HG03565 (cell line): ENCODE measurements at regions not wholly inside any gene's neighbourhood (a gene's known extent, or its start where the extent isn't known, plus 50 kb on each side); places are given as distances from the start of the nearest gene placed in this dataset.

ENCODE experiments used
- ATAC-seq: cut with Tn5 transposase; IDR thresholded peaks from one replicate; pipeline ENCODE4 v1.9.1; 2021; ENCODE audit warnings: mild to moderate bottlenecking, moderate library complexity; ENCODE audit not compliant: unreplicated experiment

GRCh38 chr1:168913711-168914463 is 184.9 kb upstream of the DPT start:
- ATAC-seq: no peak

DNA sequence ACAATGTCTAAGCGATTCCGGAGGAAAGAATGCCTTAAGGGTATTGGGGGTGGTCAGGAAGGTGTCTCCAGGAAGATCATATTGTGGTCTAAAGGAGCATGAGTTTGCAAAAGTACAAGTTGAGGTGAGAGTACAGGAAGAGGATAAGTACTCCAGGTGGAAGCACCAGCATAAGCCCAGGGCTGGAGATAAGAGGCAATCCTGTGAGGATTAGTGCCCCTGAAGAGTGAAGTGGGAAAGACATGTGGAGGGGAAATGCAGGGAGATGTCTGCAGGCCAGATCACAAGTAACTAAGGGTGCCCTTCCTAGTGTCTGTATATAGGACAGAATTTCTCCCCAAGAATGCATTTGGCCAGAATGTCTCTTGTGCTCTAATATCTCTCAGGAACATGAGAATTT is 188.3 kb upstream of the DPT start:
- no peak for ATAC-seq

DNA sequence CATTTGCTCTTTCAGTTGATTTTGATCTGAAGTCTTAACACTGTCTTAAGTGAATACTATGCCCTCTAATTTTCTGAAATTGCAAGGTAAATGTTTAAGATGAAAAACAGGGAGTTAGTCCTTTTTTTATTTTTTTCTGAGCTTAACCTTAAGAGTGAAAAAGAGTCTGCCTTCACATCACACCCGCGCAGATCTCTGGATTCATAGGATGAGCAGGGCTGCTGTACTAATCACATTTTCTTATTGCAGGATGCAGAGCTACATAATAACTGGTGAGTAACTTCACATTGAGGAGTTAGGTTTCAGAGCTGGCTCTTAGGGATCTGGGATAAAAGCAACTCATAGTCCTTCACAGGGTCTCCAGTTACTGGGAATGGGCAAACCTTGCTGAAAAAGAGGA is 188.7 kb upstream of the ATP1B1 start:
- no peak for ATAC-seq

GRCh38 chr1:168918860-168919741 is 187.4 kb upstream of the ATP1B1 start:
- no peak for ATAC-seq

- ATAC-seq: no peak
These were observed 185.9 kb upstream of the ATP1B1 start for GRCh38 chr1:168920456-168921094.

DNA sequence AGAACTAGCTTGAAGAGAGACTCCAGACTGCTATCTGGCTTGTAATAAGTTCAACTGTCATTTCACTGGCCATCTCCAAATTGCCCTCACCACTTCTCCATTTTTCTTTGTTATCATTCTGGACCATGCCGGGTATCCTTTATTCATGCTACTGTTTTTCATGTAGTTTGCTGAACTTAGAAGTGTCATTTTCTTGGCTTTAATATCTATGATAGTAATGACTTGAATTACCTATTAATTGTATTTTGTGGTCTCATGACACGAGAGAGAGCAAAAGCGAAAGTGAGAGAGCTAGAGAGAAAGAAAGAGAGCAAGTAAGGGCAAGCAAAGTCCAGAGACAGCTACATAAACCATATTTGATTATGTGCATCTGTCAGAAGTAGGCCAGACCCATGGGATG is 184.9 kb upstream of the ATP1B1 start:
- ATAC-seq: no peak

GRCh38 chr1:168923521-168924136 is 182.9 kb upstream of the ATP1B1 start:
- ATAC-seq: no peak

- no peak for ATAC-seq
These were observed 181.5 kb upstream of the ATP1B1 start for GRCh38 chr1:168924976-168925375.

- no peak for ATAC-seq
These were observed 180.3 kb upstream of the ATP1B1 start for GRCh38 chr1:168926236-168926635.

DNA sequence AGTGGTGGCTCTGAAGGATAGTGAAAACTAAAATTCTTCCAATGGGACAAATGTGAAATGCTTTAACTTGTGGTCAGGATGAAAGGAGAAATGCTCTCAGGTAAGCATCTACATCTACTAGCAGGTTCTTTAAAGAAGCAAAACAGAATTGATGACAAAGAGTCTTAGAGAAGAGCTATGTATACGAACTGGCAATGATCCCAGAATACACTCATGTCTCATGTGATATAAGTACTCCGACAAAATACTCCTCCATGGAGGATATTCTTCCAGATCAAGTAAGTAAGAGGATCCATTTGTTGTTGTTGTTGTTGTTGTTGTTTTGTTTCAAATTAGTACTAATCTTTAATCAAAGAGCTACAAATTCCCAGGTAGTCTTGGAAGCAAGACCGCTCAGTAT is 174.0 kb upstream of the ATP1B1 start:
- ATAC-seq: no peak

DNA sequence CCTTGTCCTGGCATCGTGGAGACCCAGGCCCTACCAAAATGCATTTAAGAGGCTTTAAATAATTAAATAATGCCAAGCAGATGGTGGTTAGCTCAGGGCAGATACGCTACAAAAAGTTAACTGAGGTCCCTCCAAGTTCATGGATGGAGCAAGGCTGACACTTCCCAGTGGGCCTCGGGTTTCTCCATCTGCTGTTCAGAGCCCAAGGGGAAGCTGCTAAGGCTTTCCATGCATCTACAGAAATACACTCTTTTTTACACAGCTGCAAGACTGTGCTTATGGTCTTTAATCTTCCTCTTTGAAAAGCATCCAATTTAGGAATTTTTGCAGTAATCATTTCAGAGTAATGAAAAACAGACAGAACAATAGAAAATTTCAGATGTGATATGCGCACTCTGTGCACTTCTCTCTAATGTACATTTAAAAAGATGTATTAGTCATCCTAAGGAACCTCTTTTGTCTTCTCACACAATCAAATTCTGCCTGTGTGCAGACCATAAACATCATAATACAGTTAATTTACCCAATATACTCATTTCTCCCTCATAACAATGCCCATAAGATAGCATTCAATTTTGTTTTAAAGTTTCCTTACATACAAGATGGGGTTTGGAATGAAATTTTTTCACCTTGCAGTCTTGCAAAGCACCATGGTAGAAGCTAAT is 173.2 kb upstream of the ATP1B1 start:
- ATAC-seq: no peak

GRCh38 chr1:168939110-168939946 is 167.2 kb upstream of the ATP1B1 start:
- no peak for ATAC-seq

DNA sequence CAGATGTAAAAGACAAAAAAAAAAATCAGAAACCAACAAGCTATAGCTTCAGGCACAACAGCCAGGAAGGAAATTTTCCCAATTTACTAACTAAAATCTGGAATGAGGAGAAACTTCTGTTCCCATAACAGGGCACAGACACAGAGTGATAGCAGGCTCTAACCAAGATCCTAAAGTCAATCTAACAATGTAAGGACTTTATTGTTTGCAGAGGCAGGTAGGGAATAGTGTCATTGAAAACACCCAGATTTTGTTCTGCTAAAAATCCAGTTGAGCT is 166.6 kb upstream of the ATP1B1 start:
- no peak for ATAC-seq

DNA sequence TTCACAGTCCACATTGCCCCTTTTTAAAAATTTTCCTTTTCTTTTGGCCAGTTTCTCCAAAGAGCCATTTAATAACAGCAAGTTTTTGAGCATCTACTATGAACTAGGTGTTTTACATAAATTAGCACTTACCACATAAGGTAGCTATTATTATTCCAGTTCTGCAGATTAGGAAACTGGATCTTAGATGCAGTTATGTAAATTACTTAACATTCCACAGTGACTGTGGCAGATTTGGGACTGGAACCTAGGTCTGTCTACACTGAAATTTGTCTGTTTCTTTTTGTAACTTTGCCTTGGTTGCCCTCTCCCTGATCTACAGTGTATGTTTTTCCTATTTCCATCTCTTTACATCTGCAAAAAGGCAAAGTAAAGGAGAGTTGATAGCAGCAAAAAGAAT is 164.8 kb upstream of the ATP1B1 start:
- ATAC-seq: no peak

DNA sequence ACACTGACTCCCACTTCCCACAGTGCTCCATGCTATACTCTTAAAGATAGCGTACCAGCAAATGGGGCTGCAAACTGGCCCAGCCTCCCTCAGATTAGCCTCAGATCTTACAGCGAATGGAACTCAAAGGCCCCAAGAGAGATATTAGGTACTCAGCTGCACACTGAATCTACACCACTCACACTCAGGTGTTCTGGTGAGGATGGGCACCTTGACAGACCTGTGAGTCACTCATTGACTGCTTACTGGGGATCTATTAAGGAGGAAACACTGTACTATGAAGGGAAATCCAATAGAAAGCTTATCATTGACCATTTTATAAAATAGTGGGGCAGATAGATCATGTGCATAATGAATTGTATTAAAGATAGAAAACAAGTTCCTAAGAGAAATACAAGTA is 164.3 kb upstream of the ATP1B1 start:
- ATAC-seq: no peak

- no peak for ATAC-seq
These were observed 160.6 kb upstream of the ATP1B1 start for GRCh38 chr1:168945870-168946269.

DNA sequence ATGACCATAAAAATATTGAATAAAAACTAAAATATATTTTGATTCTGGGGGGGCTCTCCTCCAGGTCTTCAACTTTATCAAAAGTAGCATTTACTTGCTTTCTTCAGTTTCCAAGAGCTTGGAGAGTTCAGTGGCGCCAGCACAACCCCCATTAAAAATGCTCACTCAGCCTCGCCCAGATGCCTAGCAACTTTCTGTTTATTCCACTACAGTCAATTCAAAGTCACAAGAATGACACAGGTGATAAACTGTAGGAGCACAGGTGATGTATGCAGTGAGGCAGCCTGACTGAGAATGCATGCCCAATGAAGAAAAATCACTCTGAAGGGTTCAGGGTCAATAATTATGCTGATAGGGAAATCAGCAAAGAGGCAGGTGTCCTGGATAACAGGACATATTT is 159.4 kb upstream of the ATP1B1 start:
- no peak for ATAC-seq

GRCh38 chr1:168949672-168950071 is 156.8 kb upstream of the ATP1B1 start:
- ATAC-seq: no peak

DNA sequence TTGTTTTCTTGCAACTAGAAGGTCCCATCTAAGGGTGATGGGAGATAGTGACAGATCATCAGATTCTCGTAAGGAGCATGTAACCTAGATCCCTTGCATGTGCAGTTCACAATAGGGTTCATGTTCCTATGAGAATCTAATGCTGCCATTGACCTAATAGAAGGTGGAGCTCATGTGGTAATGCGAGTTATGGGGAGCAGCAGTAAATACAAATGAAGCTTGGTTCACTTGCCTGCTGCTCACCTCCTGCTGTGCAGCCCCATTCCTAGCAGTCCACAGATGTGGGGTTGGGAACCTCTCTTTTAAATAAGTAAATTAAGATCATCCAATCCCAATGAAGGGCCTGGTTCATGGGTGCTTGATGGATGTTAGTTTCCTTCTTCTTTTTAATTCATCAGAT is 148.7 kb upstream of the ATP1B1 start:
- no peak for ATAC-seq
